ENCODE measurements at regions not wholly inside any gene's neighbourhood (a gene's known extent, or its start where the extent isn't known, plus 50 kb on each side); places are given as distances from the start of the nearest gene placed in this dataset.

DNA sequence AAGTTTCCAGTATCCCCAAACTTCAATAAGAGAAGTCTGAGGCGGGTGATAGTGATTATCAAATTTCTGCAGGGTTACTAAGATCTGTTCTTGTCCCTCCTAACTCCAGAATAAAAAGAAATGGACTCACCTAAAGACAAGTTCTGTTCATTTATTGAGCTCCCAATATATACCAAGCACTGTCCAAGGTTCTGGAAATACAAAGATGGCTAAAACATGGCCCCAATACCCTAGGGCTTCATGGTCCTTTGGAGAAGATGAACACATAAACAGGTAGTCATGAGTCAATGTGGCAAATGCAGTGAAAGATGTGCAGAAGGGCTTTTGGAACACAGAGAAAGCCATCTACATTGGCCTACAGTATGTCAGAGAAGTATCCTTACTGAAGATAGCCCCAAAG, 231.2 kb downstream of the PPP1R2C start:
- no peak for TF ChIP-seq CTCF (conservative IDR thresholded peaks at IDR 0.05)
- no peak for TF ChIP-seq ZFX (IDR thresholded peaks at IDR 0.05)

All from C4-2B (cell line).